Body of pancreas (tissue), 4 donors: ENCODE measurements at regions not wholly inside any gene's neighbourhood (a gene's known extent, or its start where the extent isn't known, plus 50 kb on each side); places are given as distances from the start of the nearest gene placed in this dataset.

ENCODE experiments used
- ATAC-seq: fragments of 150-250 bp; one replicate; pipeline ENCODE4 v1.9.1; 2016
- DNase-seq, 4 donors: peaks; one replicate each; pipeline ENCODE4 v3.0.0-alpha.2; 2019
- H3K27ac ChIP-seq, 4 donors: fragments of 200-600 bp; sonication (generic); 1 replicate in 3 of 4; 2 replicates in 1 of 4; pipeline versions ENCODE4 v1.5.1 to v1.6.1; 2016 to 2019; ENCODE audit warnings: mild to moderate bottlenecking in 1 of 4, mixed read lengths in 1 of 4, moderate library complexity in 1 of 4
- H3K27me3 ChIP-seq, 2 donors: fragments of 200-600 bp; sonication (generic); one replicate each; pipeline ENCODE4 v1.6.0; 2016; ENCODE audit warnings: mild to moderate bottlenecking in 1 of 2
- H3K36me3 ChIP-seq, 2 donors: fragments of 200-600 bp; sonication (generic); replicated peaks in 1 of 2; 2 replicates each; pipeline ENCODE4 v1.5.1; 2016; ENCODE audit warnings: low read depth in 2 of 2; ENCODE audit not compliant: insufficient read depth in 1 of 2
- H3K4me1 ChIP-seq: fragments of 200-600 bp; sonication (generic); one replicate; pipeline ENCODE4 v1.6.0; 2016
- H3K4me3 ChIP-seq, 2 donors: fragments of 200-600 bp; sonication (generic); 1 replicate in 1 of 2; 2 replicates in 1 of 2; pipeline ENCODE4 v1.5.1; 2016 to 2019
- H3K9me3 ChIP-seq, 3 donors: fragments of 200-600 bp; sonication (generic); 1 replicate in 2 of 3; 2 replicates in 1 of 3; pipeline ENCODE4 v1.5.1; 2016
- CTCF ChIP-seq, 7 experiments: fragments of 450-650 bp in 4 of 7; fragments of 200-600 bp in 3 of 7; sonication (generic) in 3 of 7; IDR thresholded peaks; one replicate each; pipeline ENCODE4 v1.5.1; 2016 to 2019; ENCODE audit warnings: antibody characterized with exemption in 7 of 7
- POLR2A ChIP-seq, 3 donors: fragments of 450-650 bp; IDR thresholded peaks; one replicate each; pipeline ENCODE4 v1.6.1; 2016; ENCODE audit warnings: antibody characterized with exemption in 3 of 3, mild to moderate bottlenecking in 2 of 3
- WGBS, 2 donors: methylation state at CpG; one replicate each; pipeline ENCODE4 v1.1.5; 2017; 5-methylcytosine and 5-hydroxymethylcytosine counted together
- intact Hi-C: fragments of 100-400 bp; cut with DNase I; formaldehyde crosslinking; loops from one replicate; pipeline ENCODE4 v1.15.1; 2023

GRCh38 chr6:56863366-56863765 is 91.5 kb upstream of the BEND6 start:
- Histone ChIP-seq H3K27ac (no peak overlapping the region), H3K4me1 (no peaks in the 10 kb centered on the region), H3K9me3 (no peaks in the 10 kb centered on the region), H3K4me3 (no peak overlapping the region), H3K27me3 (no peaks in the 10 kb centered on the region), H3K36me3 (no peaks in the 10 kb centered on the region)
- intact Hi-C loops, result no loop called here
- ATAC-seq, result no peak
- TF ChIP-seq CTCF (IDR thresholded peaks at IDR 0.05) (no peak), POLR2A (IDR thresholded peaks at IDR 0.05) (no peak)
- DNase-seq, result no peak
- 16 to 30% methylated on average over 1 of the region's 1 CpG for WGBS, 2 donors

GRCh38 chr6:56862415-56863175 is 92.3 kb upstream of the BEND6 start:
- Histone ChIP-seq H3K27ac (no peak overlapping the region), H3K36me3 (no peaks in the 10 kb centered on the region), H3K27me3 (no peaks in the 10 kb centered on the region), H3K4me1 (no peaks in the 10 kb centered on the region), H3K9me3 (no peaks in the 10 kb centered on the region), H3K4me3 (no peak overlapping the region)
- ATAC-seq (no peak), DNase-seq (no peak)
- 59 to 65% methylated on average over 3 of the region's 3 CpGs for whole genome bisulfite sequencing, 2 donors
- no peak for TF ChIP-seq CTCF (IDR thresholded peaks at IDR 0.05)
- no peak for TF ChIP-seq POLR2A (IDR thresholded peaks at IDR 0.05)
- intact Hi-C loops, result no loop called here

GRCh38 chr6:56860475-56860874 is 94.4 kb upstream of the BEND6 start:
- no peaks in the 10 kb centered on the region for H3K4me1 ChIP-seq
- WGBS, 2 donors, result 43 to 53% methylated on average over 4 of the region's 4 CpGs
- no peak overlapping the region for H3K4me3 ChIP-seq
- no peaks in the 10 kb centered on the region for H3K27me3 ChIP-seq
- no peak overlapping the region for H3K27ac ChIP-seq
- intact Hi-C loops, result no loop called here
- no peaks in the 10 kb centered on the region for H3K9me3 ChIP-seq
- ATAC-seq (no peak), DNase-seq (no peak)
- TF ChIP-seq POLR2A (IDR thresholded peaks at IDR 0.05), result no peak
- TF ChIP-seq CTCF (IDR thresholded peaks at IDR 0.05), result no peak
- H3K36me3 ChIP-seq, result no peaks in the 10 kb centered on the region

GRCh38 chr6:56856036-56856580 is 98.8 kb upstream of the BEND6 start:
- Histone ChIP-seq H3K4me3 (no peak overlapping the region), H3K4me1 (peaks cover 6% of the 10 kb centered on the region), H3K27ac (no peak overlapping the region), H3K9me3 (no peaks in the 10 kb centered on the region), H3K27me3 (no peaks in the 10 kb centered on the region), H3K36me3 (no peaks in the 10 kb centered on the region)
- TF ChIP-seq CTCF (IDR thresholded peaks at IDR 0.05), result no peak
- no peak for TF ChIP-seq POLR2A (IDR thresholded peaks at IDR 0.05)
- ATAC-seq, result no peak
- no peak for DNase-seq
- intact Hi-C loops, result loop anchor here (10.0 kb wide), 2 partner anchors 151 to 221 kb away; no protein-coding TSS in a partner anchor
- 31 to 42% methylated on average over 4 of the region's 4 CpGs for WGBS, 2 donors

GRCh38 chr6:56854086-56854485 is 100.8 kb upstream of the BEND6 start:
- DNase-seq (no peak), ATAC-seq (no peak)
- H3K4me1 ChIP-seq, result peaks cover 6% of the 10 kb centered on the region
- no peaks in the 10 kb centered on the region for H3K36me3 ChIP-seq
- TF ChIP-seq POLR2A (IDR thresholded peaks at IDR 0.05), result no peak
- no peak for TF ChIP-seq CTCF (IDR thresholded peaks at IDR 0.05)
- H3K9me3 ChIP-seq, result no peaks in the 10 kb centered on the region
- H3K4me3 ChIP-seq, result no peak overlapping the region
- WGBS, 2 donors, result 71 to 83% methylated on average over 2 of the region's 2 CpGs
- H3K27ac ChIP-seq, result no peak overlapping the region
- intact Hi-C loops, result loop anchor here (10.0 kb wide), 2 partner anchors 149 to 219 kb away; no protein-coding TSS in a partner anchor
- no peaks in the 10 kb centered on the region for H3K27me3 ChIP-seq
